Stimulated activated CD8-positive, alpha-beta memory T cell treated with anti-CD3 and anti-CD28 coated beads, Interleukin-4, amount 100 ng/mL, for 24 hours (primary cell): ENCODE measurements at regions not wholly inside any gene's neighbourhood (a gene's known extent, or its start where the extent isn't known, plus 50 kb on each side); places are given as distances from the start of the nearest gene placed in this dataset.
"Not testable (repeated sequence)": the region's sequence is repeated elsewhere in the genome, so short reads cannot be mapped to it uniquely, and the experiment has no call there.

Experiments
- DNase-seq: peaks from one replicate; pipeline ENCODE4 v3.0.0-alpha.2; 2020; ENCODE audit warnings: low read depth

GRCh38 chr10:42533866-42534265 lies 104.5 kb downstream of the ZNF33B start:
- not testable (repeated sequence) for DNase-seq

DNA sequence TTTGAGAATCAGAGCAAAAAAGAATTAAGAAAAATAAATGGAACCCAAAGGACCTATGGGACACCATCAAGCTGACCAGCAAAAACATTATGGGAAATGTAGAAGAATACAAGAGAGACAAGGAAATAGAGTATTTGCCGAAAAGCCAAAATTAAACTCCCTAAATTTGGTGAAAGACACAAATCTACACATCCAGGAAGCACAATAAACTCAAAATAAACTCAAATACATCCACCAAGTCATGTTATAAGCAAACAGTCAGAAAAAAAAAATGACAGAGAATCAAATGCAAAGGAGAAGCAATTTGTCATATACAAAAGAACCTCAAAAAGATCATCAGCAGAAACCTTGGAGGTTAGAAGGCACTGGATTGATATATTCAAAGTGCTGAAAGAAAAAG lies 105.4 kb downstream of the ZNF33B start:
- DNase-seq: no peak

- no peak for DNase-seq
Measured at GRCh38 chr10:42523098-42523497, 115.3 kb downstream of the ZNF33B start.

- no peak for DNase-seq
Measured at GRCh38 chr10:42519761-42520460, 118.5 kb downstream of the ZNF33B start.

GRCh38 chr10:42519079-42519478 lies 119.3 kb downstream of the ZNF33B start:
- no peak for DNase-seq

DNA sequence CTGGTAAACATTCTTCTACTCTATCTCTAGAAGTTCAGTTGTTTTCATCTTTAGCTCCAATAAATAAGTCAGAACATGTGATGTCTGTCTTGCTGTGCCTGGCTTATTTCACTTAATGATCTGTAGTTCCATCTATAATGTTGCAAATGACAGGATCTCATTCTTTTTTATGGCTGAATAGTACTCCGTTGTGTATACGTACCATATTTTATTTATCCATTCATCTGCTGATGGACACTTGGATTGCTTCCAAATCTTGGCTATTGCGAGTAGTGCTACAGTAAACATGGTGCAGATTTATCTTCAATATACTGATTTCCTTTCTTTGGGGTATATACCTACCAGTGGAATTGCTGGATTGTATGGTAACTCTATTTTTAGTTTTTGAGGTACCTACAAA lies 124.4 kb downstream of the ZNF33B start:
- no peak for DNase-seq

- no peak for DNase-seq
Measured at GRCh38 chr10:42491801-42492200, 146.6 kb downstream of the ZNF33B start.

- no peak for DNase-seq
Measured at GRCh38 chr10:42491001-42491592, 147.3 kb downstream of the ZNF33B start.

DNA sequence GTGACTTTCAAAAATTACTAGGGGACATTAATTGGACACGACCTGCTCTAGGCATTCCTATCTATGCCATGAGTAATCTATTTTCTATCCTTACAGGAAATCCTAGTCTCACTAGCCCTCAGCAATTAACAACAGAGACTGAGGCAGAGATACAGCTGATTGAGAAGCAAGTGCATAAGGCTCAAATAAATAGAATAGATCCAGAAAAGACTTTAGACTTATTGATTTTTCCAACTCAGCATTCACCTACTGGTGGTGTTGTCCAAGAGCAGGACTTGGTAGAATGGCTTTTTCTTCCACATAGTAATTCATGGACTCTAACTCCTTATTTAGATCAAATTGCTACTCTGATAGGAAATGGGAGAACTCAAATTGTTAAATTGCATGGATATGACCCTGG lies 148.0 kb downstream of the ZNF33B start:
- DNase-seq: no peak

- DNase-seq: no peak
Measured at GRCh38 chr10:42488416-42488815, 150.0 kb downstream of the ZNF33B start.

GRCh38 chr10:42482411-42482810 lies 156.0 kb downstream of the ZNF33B start:
- no peak for DNase-seq

- DNase-seq: no peak
Measured at GRCh38 chr10:42479057-42479456, 159.3 kb downstream of the ZNF33B start.

DNA sequence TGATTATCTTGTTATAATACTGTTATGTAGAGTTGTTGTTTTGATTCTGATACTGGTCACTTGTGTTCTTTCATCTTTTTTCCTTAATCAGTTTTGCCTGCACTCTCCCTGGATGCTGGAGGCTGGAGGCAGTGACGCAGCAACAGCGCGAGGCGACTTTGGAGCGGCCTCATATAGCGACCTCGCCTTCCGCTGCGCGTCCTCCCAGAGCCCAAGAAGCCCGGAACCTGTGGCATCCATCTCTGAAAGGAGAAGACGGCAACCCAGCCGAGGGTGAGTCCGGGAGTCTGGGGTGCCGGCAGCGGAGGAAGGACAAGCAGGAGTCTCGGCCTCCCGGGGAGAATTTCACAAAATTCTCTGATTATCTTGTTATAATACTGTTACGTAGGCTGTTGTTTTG lies 161.2 kb downstream of the ZNF33B start:
- DNase-seq: no peak

GRCh38 chr10:42476101-42476500 lies 162.3 kb downstream of the ZNF33B start:
- DNase-seq: no peak

DNA sequence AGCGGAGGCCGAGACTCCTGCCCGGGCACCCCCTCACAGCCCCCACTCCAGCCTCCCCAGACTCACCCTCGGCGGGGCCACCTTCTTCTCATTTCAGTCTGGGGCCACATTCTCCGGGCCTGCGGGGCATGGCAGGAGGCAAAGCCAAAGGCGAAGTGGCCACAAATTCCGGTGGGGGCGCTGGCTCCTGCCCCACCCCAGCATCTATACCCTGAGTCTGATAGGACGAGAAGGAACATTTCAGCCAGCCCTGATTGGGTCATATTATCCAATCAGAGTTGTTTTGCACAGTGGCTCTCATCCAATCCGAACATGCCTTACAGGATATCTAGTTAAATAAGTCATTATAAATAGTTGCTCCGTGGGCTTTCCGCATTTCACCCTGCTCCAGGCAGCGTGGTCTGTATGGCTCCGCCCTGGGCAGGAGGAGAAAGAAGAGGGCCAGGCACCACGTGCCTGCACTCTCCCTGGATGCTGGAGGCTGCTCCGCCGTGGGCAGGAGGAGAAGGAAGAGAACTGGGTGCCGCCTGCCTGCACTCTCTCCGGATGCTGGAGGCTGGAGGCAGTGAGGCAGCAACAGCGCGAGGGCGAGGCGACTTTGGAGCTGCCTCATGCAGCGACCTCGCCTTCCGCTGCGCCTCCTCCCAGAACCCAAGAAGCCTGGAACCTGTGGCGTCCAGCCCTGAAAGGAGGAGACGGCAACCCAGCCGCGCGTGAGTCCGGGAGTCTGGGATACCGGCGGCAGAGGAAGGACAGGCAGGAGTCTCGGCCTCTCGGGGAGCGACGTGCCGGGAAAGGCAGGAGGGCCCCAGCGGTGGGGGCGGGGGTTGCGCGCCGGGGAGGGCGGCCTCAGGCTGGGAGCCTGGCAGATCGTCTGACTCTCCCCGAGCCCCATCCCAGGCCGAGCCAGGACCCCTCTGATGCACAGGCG lies 162.9 kb downstream of the ZNF33B start:
- no peak for DNase-seq

GRCh38 chr10:42454313-42454712 lies 184.1 kb downstream of the ZNF33B start:
- DNase-seq: no peak

DNA sequence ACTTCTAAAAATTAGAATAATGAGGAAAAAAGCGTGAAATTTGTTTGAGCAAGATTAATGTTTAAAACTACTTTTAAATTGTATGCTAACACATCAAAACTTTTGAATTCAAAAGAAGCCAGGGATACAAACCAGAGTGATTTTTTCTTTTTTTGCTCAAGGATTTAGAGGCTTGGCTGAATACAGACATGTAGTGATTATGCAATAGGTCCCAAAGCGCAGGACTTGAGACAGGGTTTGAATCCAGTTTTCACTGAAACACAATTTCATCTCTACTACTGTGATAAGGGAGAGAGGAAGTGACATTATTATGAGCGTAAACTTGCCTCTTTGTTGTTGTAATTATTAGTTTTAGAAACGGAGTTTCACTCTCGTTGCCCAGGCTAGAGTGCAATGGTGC lies 207.3 kb downstream of the ZNF33B start:
- no peak for DNase-seq

DNA sequence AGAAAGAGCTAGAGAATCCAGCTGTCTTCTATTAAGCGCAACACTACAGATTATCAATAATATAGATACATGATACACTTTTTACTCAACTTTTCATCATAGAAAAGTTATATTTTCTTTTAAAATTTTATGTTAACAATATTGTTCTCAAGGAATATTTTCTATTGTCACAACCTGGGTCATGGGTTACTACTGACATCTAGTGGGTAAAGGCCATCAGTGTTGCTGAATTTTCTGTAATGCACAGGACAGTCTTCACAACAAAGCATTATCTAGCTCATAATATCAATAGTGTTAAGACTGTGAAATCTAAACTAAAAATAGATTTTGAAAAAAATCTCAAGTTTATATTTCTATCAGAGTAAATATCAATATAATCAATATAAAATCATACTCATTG lies 209.8 kb downstream of the ZNF33B start:
- no peak for DNase-seq

- no peak for DNase-seq
Measured at GRCh38 chr10:42422911-42423310, 215.5 kb downstream of the ZNF33B start.

DNA sequence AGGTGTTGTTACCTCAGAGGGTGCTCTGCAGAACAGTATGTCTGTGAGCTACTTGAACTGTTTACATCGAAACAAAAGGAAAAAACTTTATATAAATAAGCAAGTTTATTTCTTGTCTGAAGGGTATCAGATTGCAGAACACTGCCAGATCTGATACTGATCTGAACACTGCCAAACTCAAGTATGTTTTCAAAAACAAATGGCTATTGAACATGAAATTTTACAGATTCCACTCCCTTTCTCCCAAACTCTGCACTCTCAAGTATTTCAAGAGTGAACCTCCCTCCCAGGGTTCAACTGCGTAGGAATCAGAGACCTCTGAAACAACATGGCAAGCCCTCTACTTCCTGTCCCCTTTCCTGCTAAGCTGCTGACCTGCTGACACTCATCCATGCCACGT lies 216.6 kb downstream of the ZNF33B start:
- no peak for DNase-seq

- no peak for DNase-seq
Measured at GRCh38 chr10:42419789-42420188, 218.6 kb downstream of the ZNF33B start.

DNA sequence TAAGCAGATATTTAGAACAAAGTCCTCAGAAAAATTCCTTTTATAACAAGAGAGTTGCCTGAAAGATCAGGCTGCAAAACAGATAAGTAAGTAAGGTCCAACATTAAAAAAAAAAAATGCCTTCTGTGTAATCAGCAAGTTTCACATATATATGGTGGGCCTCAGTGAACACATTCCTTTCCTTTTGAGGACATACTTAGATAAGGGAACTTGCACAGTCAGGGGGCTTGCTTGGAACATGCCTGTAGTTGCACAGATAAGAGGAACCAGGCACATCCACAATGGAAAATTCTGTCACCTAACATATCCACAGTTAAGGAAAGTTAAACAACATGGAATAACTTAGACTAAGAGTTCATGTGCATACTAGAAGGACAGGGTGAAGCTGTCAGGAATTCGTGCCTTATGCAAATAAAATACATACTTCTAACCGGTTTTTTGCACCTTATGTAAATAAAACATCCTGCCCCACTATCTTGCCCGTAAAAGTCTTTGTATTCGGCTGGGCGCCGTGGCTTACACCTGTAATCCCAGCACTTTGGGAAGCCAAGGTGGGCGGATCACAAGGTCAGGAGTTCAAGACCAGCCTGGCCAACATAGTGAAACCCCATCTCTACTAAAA lies 257.3 kb downstream of the ZNF33B start:
- no peak for DNase-seq
